Hepatocyte (in vitro differentiated cells): ENCODE measurements at regions not wholly inside any gene's neighbourhood (a gene's known extent, or its start where the extent isn't known, plus 50 kb on each side); places are given as distances from the start of the nearest gene placed in this dataset.

Experiments
- EZH2 ChIP-seq: fragments of 200-600 bp; sonication (generic); IDR thresholded peaks from 2 replicates; pipeline ENCODE4 v1.6.1; 2016; ENCODE audit warnings: antibody characterized with exemption, mild to moderate bottlenecking, borderline replicate concordance
- TF ChIP-seq, protein P1 (sequence below): fragments of 200-600 bp; sonication (generic); IDR thresholded peaks from 2 replicates; pipeline ENCODE4 v1.5.1; 2016; ENCODE audit warnings: antibody characterized with exemption, mild to moderate bottlenecking; ENCODE audit not compliant: poor library complexity

DNA sequence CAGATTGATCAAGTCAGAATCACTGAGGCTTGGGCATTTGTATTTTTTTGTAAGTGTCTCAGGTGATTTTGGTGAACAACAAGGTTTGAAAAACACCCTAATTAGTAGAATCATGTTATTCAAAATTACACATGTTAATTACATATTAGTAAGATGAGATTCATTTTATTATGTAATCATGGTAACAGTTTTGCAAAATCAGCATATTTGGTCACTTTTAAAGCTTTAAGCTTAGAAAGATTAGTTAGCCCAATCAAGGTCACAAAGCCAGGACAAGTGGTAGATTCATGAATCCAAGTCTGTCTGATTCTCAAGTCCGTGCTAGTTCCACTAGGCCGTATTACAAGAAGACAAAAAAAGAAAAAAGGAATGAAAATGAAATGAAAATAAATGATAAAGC, 218.4 kb upstream of the FAR2 start:
- TF ChIP-seq, protein P1, sequence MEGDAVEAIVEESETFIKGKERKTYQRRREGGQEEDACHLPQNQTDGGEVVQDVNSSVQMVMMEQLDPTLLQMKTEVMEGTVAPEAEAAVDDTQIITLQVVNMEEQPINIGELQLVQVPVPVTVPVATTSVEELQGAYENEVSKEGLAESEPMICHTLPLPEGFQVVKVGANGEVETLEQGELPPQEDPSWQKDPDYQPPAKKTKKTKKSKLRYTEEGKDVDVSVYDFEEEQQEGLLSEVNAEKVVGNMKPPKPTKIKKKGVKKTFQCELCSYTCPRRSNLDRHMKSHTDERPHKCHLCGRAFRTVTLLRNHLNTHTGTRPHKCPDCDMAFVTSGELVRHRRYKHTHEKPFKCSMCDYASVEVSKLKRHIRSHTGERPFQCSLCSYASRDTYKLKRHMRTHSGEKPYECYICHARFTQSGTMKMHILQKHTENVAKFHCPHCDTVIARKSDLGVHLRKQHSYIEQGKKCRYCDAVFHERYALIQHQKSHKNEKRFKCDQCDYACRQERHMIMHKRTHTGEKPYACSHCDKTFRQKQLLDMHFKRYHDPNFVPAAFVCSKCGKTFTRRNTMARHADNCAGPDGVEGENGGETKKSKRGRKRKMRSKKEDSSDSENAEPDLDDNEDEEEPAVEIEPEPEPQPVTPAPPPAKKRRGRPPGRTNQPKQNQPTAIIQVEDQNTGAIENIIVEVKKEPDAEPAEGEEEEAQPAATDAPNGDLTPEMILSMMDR = no peak
- no peak for TF ChIP-seq EZH2
